HEK293T (cell line): ENCODE measurements at regions not wholly inside any gene's neighbourhood (a gene's known extent, or its start where the extent isn't known, plus 50 kb on each side); places are given as distances from the start of the nearest gene placed in this dataset.

Experiments
- HDGF ChIP-seq: fragments of 450-650 bp; IDR thresholded peaks from 2 replicates; pipeline ENCODE4 v1.6.1; 2017; ENCODE audit warnings: antibody characterized with exemption, borderline replicate concordance
- L3MBTL2 ChIP-seq: fragments of 450-650 bp; conservative IDR thresholded peaks from 2 replicates; pipeline ENCODE4 v1.6.1; 2016; ENCODE audit warnings: mild to moderate bottlenecking
- LEF1 ChIP-seq: fragments of 450-650 bp; IDR thresholded peaks from 2 replicates; pipeline ENCODE4 v1.6.1; 2017; ENCODE audit warnings: mild to moderate bottlenecking, borderline replicate concordance

DNA sequence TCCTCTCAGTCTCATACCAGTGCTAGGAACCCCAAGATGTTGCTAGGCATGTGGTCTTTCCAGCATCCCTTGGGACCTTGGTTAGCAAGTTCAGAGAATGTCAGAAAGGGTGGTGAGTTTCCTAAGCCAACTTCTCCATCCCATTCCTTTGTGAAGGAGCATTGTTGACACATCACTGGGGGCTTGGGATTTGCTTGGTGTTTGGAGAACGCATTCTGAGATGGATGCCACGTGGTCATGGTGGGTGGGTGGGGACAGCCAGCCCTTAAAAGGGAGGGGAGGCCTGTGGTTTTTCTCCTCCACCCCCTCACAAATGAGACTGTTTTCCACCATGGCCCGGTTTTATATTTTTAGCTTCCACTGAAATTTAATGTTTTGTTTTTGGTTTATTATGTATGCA, 83.3 kb upstream of the ZNF536 start:
- TF ChIP-seq L3MBTL2 (no peak), HDGF (no peak), LEF1 (no peak)
